ENCODE measurements at regions not wholly inside any gene's neighbourhood (a gene's known extent, or its start where the extent isn't known, plus 50 kb on each side); places are given as distances from the start of the nearest gene placed in this dataset.

GRCh38 chr4:45693746-45694145 is 430.1 kb downstream of the GABRG1 start:
- no peaks in the 10 kb centered on the region for H3K4me1 ChIP-seq
- no peak overlapping the region for H3K4me3 ChIP-seq
- ATAC-seq, result no peak

DNA sequence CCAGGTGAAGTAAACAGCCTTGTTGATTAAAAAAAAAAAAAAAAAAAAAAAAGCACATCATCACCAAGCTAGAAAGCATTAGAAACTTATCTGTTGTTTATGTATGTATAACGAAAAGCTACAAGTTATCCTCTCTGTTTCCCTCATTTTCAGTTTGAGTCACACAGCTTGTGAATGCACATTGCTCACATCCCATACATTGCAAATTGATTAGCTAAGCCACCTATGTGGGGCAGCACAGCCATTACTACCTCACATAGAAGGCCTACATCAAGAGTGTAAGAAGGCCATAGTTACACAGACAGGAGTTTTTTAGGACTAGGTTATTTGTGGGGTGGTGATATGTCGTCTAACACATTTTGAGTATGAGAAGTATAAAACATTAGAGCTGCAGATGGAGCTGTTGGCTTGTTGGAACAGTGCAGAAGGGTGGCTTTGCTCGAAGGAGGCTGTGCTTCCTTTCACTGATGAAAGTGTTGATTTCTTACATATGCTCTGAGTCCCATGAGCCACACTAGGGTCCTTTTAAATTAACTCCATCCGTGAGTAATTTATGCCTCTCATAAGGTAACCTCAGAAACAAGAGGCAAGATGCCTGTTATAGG is 431.6 kb downstream of the GABRG1 start:
- H3K4me1 ChIP-seq, result no peaks in the 10 kb centered on the region
- TF ChIP-seq, protein P1, sequence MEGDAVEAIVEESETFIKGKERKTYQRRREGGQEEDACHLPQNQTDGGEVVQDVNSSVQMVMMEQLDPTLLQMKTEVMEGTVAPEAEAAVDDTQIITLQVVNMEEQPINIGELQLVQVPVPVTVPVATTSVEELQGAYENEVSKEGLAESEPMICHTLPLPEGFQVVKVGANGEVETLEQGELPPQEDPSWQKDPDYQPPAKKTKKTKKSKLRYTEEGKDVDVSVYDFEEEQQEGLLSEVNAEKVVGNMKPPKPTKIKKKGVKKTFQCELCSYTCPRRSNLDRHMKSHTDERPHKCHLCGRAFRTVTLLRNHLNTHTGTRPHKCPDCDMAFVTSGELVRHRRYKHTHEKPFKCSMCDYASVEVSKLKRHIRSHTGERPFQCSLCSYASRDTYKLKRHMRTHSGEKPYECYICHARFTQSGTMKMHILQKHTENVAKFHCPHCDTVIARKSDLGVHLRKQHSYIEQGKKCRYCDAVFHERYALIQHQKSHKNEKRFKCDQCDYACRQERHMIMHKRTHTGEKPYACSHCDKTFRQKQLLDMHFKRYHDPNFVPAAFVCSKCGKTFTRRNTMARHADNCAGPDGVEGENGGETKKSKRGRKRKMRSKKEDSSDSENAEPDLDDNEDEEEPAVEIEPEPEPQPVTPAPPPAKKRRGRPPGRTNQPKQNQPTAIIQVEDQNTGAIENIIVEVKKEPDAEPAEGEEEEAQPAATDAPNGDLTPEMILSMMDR (IDR thresholded peaks at IDR 0.05), result no peak
- TF ChIP-seq POLR2A (IDR thresholded peaks at IDR 0.05) (no peak), EP300 (IDR thresholded peaks at IDR 0.05) (no peak)

More at GRCh38 chr4:45693746-45694145, 430.1 kb downstream of the GABRG1 start:
- TF ChIP-seq POLR2A (IDR thresholded peaks at IDR 0.05) (no peak), POLR2AphosphoS5 (IDR thresholded peaks at IDR 0.05) (no peak), EP300 (IDR thresholded peaks at IDR 0.05) (no peak)
- TF ChIP-seq, protein P1 (IDR thresholded peaks at IDR 0.05), result no peak
- Histone ChIP-seq H3K9me3 (no peaks in the 10 kb centered on the region), H3K27me3 (no peaks in the 10 kb centered on the region), H3K36me3 (no peaks in the 10 kb centered on the region), H3K27ac (no peak overlapping the region)

DNA sequence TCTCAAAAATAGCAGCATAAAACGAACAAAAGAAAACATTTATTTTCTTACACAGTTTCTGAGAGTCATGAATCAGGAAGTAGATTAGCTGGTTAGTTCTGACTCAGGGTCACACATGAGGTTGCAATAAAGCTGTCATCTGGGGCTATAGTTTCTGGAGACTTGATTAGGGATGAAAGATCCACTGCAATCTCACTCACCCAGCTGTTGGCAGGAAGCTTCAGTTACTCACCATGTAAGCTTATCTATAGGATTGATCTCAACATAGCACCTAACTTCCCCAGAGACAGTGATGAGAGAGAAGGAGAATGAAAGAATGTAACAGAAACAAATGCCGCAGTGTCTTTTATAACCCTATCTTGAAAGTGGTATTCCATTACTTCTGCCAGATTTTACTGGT is 435.5 kb downstream of the GABRG1 start:
- WGBS, 2 donors (ENCODE audit: low coverage in 1 of 2), result 54 to 61% methylated on average over 2 of the region's 2 CpGs
- H3K27me3 ChIP-seq, result no peaks in the 10 kb centered on the region
- no peak for TF ChIP-seq POLR2AphosphoS5 (IDR thresholded peaks at IDR 0.05)
- H3K36me3 ChIP-seq, result no peaks in the 10 kb centered on the region
- ATAC-seq, result no peak
- no peaks in the 10 kb centered on the region for H3K9me3 ChIP-seq
- no peak overlapping the region for H3K27ac ChIP-seq
- no peak overlapping the region for H3K4me3 ChIP-seq
- H3K4me1 ChIP-seq, result no peaks in the 10 kb centered on the region

More for the DNA sequence above, 431.6 kb downstream of the GABRG1 start:
- Histone ChIP-seq H3K4me3 (no peak overlapping the region), H3K36me3 (no peaks in the 10 kb centered on the region), H3K27me3 (no peaks in the 10 kb centered on the region), H3K9me3 (no peaks in the 10 kb centered on the region), H3K27ac (no peak overlapping the region)
- 75 to 81% methylated on average over 3 to 4 of the region's 4 CpGs for WGBS, 2 donors (ENCODE audit: low coverage in 1 of 2)
- no peak for ATAC-seq

DNA sequence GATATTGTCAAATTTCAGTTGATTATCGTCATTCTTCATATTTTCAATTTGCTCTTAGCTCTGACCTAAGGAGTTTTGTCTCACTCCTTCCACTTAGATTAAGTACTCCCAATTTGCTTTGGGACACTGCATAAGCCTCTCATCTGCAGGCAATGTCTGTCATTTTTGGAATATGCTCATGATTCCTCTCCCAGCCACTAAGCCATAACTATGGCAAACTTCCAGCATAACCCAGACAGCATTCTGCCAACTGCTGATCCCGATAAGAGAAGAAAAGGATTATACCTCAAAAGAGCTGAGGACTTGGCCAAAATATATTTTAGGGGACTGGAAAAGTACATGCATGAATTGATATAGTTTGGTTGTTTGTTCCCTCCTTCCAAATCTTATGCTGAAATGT is 444.4 kb downstream of the GABRG1 start:
- no peaks in the 10 kb centered on the region for H3K9me3 ChIP-seq
- no peaks in the 10 kb centered on the region for H3K27me3 ChIP-seq
- ATAC-seq, result no peak
- no peak overlapping the region for H3K4me3 ChIP-seq
- no peak overlapping the region for H3K27ac ChIP-seq
- WGBS, 2 donors (ENCODE audit: low coverage in 1 of 2), result 71 to 75% methylated on average over 2 of the region's 2 CpGs
- TF ChIP-seq POLR2A (IDR thresholded peaks at IDR 0.05), result no peak
- no peak for TF ChIP-seq POLR2AphosphoS5 (IDR thresholded peaks at IDR 0.05)
- TF ChIP-seq, protein P1 (IDR thresholded peaks at IDR 0.05), result no peak
- no peak for TF ChIP-seq EP300 (IDR thresholded peaks at IDR 0.05)
- no peaks in the 10 kb centered on the region for H3K36me3 ChIP-seq
- H3K4me1 ChIP-seq, result no peaks in the 10 kb centered on the region

DNA sequence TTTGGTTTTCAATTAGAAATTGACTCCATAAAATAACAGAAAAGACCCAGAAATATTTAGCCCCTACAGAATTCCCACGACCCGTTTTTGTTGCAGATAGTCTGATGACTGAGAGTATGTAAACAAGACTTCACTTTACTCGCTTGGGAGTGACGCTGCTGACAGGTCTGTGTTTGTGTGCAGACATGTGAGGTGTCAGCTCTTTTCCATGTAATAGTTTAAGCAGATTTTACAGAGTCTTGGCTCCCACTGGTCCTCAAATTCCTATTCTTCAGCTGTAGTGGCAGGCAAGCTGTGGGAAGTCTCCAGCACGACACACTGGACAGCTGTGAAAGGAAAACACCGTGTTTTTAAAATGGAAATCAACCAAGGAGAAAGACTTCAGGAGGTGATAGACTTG is 455.7 kb downstream of the GABRG1 start:
- no peak overlapping the region for H3K27ac ChIP-seq
- no peak for TF ChIP-seq EP300 (IDR thresholded peaks at IDR 0.05)
- TF ChIP-seq POLR2A (IDR thresholded peaks at IDR 0.05), result no peak
- TF ChIP-seq, protein P1 (IDR thresholded peaks at IDR 0.05), result no peak
- no peak for ATAC-seq
- WGBS, 2 donors (ENCODE audit: low coverage in 1 of 2), result 13 to 23% methylated on average over 6 of the region's 6 CpGs
- no peaks in the 10 kb centered on the region for H3K9me3 ChIP-seq
- no peaks in the 10 kb centered on the region for H3K36me3 ChIP-seq
- H3K27me3 ChIP-seq, result no peaks in the 10 kb centered on the region
- peaks cover 2 to 17% (median 3%) of the 10 kb centered on the region in 3 donors for H3K4me1 ChIP-seq
- H3K4me3 ChIP-seq, result no peak overlapping the region
